HL-60/S4 treated with phorbol 12-myristate 13-acetate at 8.2 ng/mL for 4 days and 3 days (cell line): ENCODE measurements at regions not wholly inside any gene's neighbourhood (a gene's known extent, or its start where the extent isn't known, plus 50 kb on each side); places are given as distances from the start of the nearest gene placed in this dataset.

Experiments
- in situ Hi-C: fragments of 300-500 bp; cut with MboI; formaldehyde crosslinking; loops from 2 replicates; pipeline ENCODE4 v1.15.0; 2022; ENCODE audit warnings: low sequenced_read_pairs

- in situ Hi-C loops, result loop anchor here (25.0 kb wide), 1 partner anchor 951 kb away; no protein-coding TSS in a partner anchor
Measured at GRCh38 chr6:40313582-40313981, 273.6 kb downstream of the LRFN2 start.

- in situ Hi-C loops, result loop anchor here (25.0 kb wide), 1 partner anchor 950 kb away; no protein-coding TSS in a partner anchor
Measured at GRCh38 chr6:40312213-40313015, 274.8 kb downstream of the LRFN2 start.

GRCh38 chr6:40308533-40309306 is 278.4 kb downstream of the LRFN2 start:
- in situ Hi-C loops, result loop anchor here (25.0 kb wide), 1 partner anchor 946 kb away; no protein-coding TSS in a partner anchor

GRCh38 chr6:40307712-40308111 is 279.5 kb downstream of the LRFN2 start:
- in situ Hi-C loops, result loop anchor here (25.0 kb wide), 1 partner anchor 945 kb away; no protein-coding TSS in a partner anchor

GRCh38 chr6:40302856-40303454 is 284.2 kb downstream of the LRFN2 start:
- in situ Hi-C loops, result loop anchor here (25.0 kb wide), 1 partner anchor 941 kb away; no protein-coding TSS in a partner anchor

- in situ Hi-C loops, result loop anchor here (25.0 kb wide), 1 partner anchor 937 kb away; no protein-coding TSS in a partner anchor
Measured at GRCh38 chr6:40299681-40300080, 287.5 kb downstream of the LRFN2 start.

- in situ Hi-C loops, result no loop called here
Measured at GRCh38 chr6:40298207-40298606, 289.0 kb downstream of the LRFN2 start.

GRCh38 chr6:40295251-40295950 is 291.8 kb downstream of the LRFN2 start:
- in situ Hi-C loops, result no loop called here

GRCh38 chr6:40293460-40294185 is 293.5 kb downstream of the LRFN2 start:
- in situ Hi-C loops, result no loop called here

GRCh38 chr6:40293060-40293459 is 294.1 kb downstream of the LRFN2 start:
- in situ Hi-C loops, result no loop called here

- in situ Hi-C loops, result no loop called here
Measured at GRCh38 chr6:40290816-40291215, 296.3 kb downstream of the LRFN2 start.

- in situ Hi-C loops, result no loop called here
Measured at GRCh38 chr6:40288919-40289318, 298.2 kb downstream of the LRFN2 start.

- in situ Hi-C loops, result no loop called here
Measured at GRCh38 chr6:40287296-40287850, 299.8 kb downstream of the LRFN2 start.

- in situ Hi-C loops, result no loop called here
Measured at GRCh38 chr6:40286721-40287120, 300.4 kb downstream of the LRFN2 start.

GRCh38 chr6:40285996-40286395 is 301.2 kb downstream of the LRFN2 start:
- in situ Hi-C loops, result no loop called here

GRCh38 chr6:40285535-40285934 is 301.6 kb downstream of the LRFN2 start:
- in situ Hi-C loops, result no loop called here

- in situ Hi-C loops, result no loop called here
Measured at GRCh38 chr6:40282986-40283385, 304.2 kb downstream of the LRFN2 start.

- in situ Hi-C loops, result no loop called here
Measured at GRCh38 chr6:40281402-40281801, 305.8 kb downstream of the LRFN2 start.

GRCh38 chr6:40280231-40280630 is 306.9 kb downstream of the LRFN2 start:
- in situ Hi-C loops, result no loop called here

GRCh38 chr6:40276141-40276540 is 311.0 kb downstream of the LRFN2 start:
- in situ Hi-C loops, result no loop called here
